Fibroblast of peridontal ligament (primary cell): ENCODE measurements at regions not wholly inside any gene's neighbourhood (a gene's known extent, or its start where the extent isn't known, plus 50 kb on each side); places are given as distances from the start of the nearest gene placed in this dataset.

Source experiments
- DNase-seq: peaks from one replicate; pipeline ENCODE4 v3.0.0-alpha.2; 2010; ENCODE audit errors: extremely low read depth

DNA sequence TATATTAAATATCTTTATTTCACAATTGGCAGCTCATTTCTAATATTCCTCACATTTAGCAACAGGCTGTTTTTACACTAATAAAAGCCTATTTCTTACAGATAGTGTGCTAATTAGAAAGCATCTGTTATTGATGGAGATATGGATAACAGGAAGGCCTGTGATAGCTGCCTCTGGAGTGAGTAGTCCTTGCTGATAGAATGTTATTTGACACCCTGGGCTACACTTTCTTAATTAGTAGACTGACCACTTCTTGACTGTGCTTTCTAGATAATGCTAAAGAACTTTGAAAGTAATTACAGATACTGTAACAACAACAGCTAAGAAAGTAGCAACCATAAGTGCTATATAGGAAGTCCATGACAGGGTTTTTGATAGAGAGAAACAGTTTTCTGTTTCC is 554.3 kb downstream of the DIAPH3 start:
- DNase-seq, result no peak
